GM23338 (cell line): ENCODE measurements at regions not wholly inside any gene's neighbourhood (a gene's known extent, or its start where the extent isn't known, plus 50 kb on each side); places are given as distances from the start of the nearest gene placed in this dataset.
"Not testable (repeated sequence)": the region's sequence is repeated elsewhere in the genome, so short reads cannot be mapped to it uniquely, and the experiment has no call there.

Experiments used
- ATAC-seq: fragments of 200-7000 bp; cut with Tn5 transposase; 3 replicates; pipeline ENCODE4 v1.9.1; 2020
- DNase-seq: peaks from one replicate; pipeline ENCODE4 v3.0.0-alpha.2; 2015; ENCODE audit warnings: low spot score
- H2AFZ ChIP-seq: fragments of 200-600 bp; sonication (generic); 2 replicates; pipeline ENCODE4 v1.8.0; 2016; ENCODE audit warnings: antibody characterized with exemption, mild to moderate bottlenecking, moderate library complexity
- H3F3A ChIP-seq: fragments of 200-600 bp; sonication (generic); replicated peaks from 2 replicates; pipeline ENCODE4 v1.8.0; 2017; ENCODE audit warnings: antibody characterized with exemption, mixed run types, low read depth
- H3K27ac ChIP-seq: fragments of 200-600 bp; sonication (generic); 2 replicates; pipeline ENCODE4 v1.6.1; 2016; ENCODE audit warnings: low read depth
- H3K27me3 ChIP-seq: fragments of 200-600 bp; sonication (generic); 2 replicates; pipeline ENCODE4 v1.8.0; 2016; ENCODE audit warnings: mild to moderate bottlenecking, mixed run types, moderate library complexity; ENCODE audit not compliant: insufficient read depth
- H3K36me3 ChIP-seq: fragments of 200-600 bp; sonication (generic); 2 replicates; pipeline ENCODE4 v1.8.0; 2016; ENCODE audit warnings: mild to moderate bottlenecking; ENCODE audit not compliant: insufficient read depth
- H3K4me1 ChIP-seq: fragments of 200-600 bp; sonication (generic); 2 replicates; pipeline ENCODE4 v1.8.0; 2016; ENCODE audit warnings: mild to moderate bottlenecking, moderate library complexity; ENCODE audit not compliant: insufficient read depth
- H3K4me2 ChIP-seq: fragments of 200-600 bp; sonication (generic); 2 replicates; pipeline ENCODE4 v1.7.1; 2017; ENCODE audit warnings: mixed run types
- H3K4me3 ChIP-seq: fragments of 200-600 bp; sonication (generic); 2 replicates; pipeline ENCODE4 v1.6.1; 2016; ENCODE audit warnings: mixed run types
- H3K79me2 ChIP-seq: fragments of 200-600 bp; sonication (generic); replicated peaks from 2 replicates; pipeline ENCODE4 v1.8.0; 2017; ENCODE audit warnings: mild to moderate bottlenecking; ENCODE audit not compliant: insufficient read depth
- H3K9me2 ChIP-seq: fragments of 200-600 bp; sonication (generic); 2 replicates; pipeline ENCODE4 v1.8.0; 2017; ENCODE audit not compliant: insufficient read depth
- H4K20me1 ChIP-seq: fragments of 200-600 bp; sonication (generic); replicated peaks from 2 replicates; pipeline ENCODE4 v1.8.0; 2017; ENCODE audit warnings: mild to moderate bottlenecking; ENCODE audit not compliant: insufficient read depth
- H3K27ac Mint-ChIP-seq: 2 replicates; pipeline ENCODE4 v1.8.0; 2020; ENCODE audit warnings: inconsistent platforms, mild to moderate bottlenecking, moderate library complexity, mixed read lengths
- H3K27me3 Mint-ChIP-seq: 3 replicates; pipeline ENCODE4 v1.8.0; 2022; ENCODE audit warnings: low read depth, mild to moderate bottlenecking, moderate library complexity, mixed read lengths, inconsistent platforms; ENCODE audit not compliant: insufficient read depth, poor library complexity
- H3K36me3 Mint-ChIP-seq: 3 replicates; pipeline ENCODE4 v1.8.0; 2021; ENCODE audit warnings: low read depth, mild to moderate bottlenecking, inconsistent platforms, moderate library complexity, mixed read lengths
- H3K4me1 Mint-ChIP-seq: 3 replicates; pipeline ENCODE4 v1.8.0; 2020; ENCODE audit warnings: mild to moderate bottlenecking, inconsistent platforms, mixed read lengths
- H3K4me3 Mint-ChIP-seq: 3 replicates; pipeline ENCODE4 v1.8.0; 2021; ENCODE audit warnings: moderate library complexity, mild to moderate bottlenecking, inconsistent platforms, mixed read lengths
- H3K9me3 Mint-ChIP-seq: 3 replicates; pipeline ENCODE4 v1.8.0; 2020; ENCODE audit warnings: moderate library complexity, mild to moderate bottlenecking, inconsistent platforms, mixed read lengths
- ETS1 ChIP-seq: IDR thresholded peaks from 2 replicates; pipeline ENCODE4 v1.6.1; 2016; ENCODE audit warnings: antibody characterized with exemption
- EZH2 ChIP-seq: fragments of 200-600 bp; sonication (generic); IDR thresholded peaks from one replicate; pipeline ENCODE4 v1.8.0; 2017; ENCODE audit warnings: antibody characterized with exemption, mild to moderate bottlenecking, low read depth; ENCODE audit not compliant: unreplicated experiment
- NANOG ChIP-seq: IDR thresholded peaks from 2 replicates; pipeline ENCODE4 v1.6.1; 2016; ENCODE audit warnings: antibody characterized with exemption, borderline replicate concordance
- POLR2AphosphoS5 ChIP-seq: IDR thresholded peaks from 2 replicates; pipeline ENCODE4 v1.6.1; 2016; ENCODE audit warnings: antibody characterized with exemption, low read depth
- ZNF114 ChIP-seq: fragments of 250-450 bp; sonication (Bioruptor Pico); IDR thresholded peaks from 2 replicates; pipeline ENCODE4 v1.5.0; 2020; ENCODE audit warnings: mild to moderate bottlenecking, moderate library complexity

DNA sequence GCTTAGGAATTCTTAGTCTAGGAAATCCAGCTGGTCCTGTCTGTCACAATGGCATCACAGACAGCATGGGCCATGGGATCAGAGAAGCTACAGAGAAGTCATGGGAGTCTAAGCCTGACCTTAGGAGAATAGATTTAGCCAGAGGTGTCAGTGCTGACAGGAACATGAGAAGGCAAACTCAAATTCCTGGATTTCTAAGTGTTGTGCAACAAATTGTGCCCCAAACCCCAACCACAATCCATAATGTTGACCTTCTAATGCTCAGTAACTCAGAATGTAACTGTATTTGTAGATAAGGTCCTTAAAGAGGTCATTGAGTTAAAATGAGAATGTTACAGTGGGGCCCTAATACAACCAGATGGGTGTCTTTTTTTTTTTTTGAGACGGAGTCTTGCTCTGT, 95.9 kb upstream of the RHOBTB1 start:
- peaks cover 3% of the 10 kb centered on the region; the same call in 1 of the 2 replicates for H3K9me2 ChIP-seq
- H3F3A ChIP-seq, result no peaks in the 10 kb centered on the region
- H3K27ac Mint-ChIP-seq, result no peak overlapping the region
- H3K4me3 ChIP-seq, result no peak overlapping the region
- H3K4me1 Mint-ChIP-seq, result peaks cover 21% of the 10 kb centered on the region
- no peak overlapping the region for H3K4me3 Mint-ChIP-seq
- H3K36me3 Mint-ChIP-seq, result peaks cover 17% of the 10 kb centered on the region
- H3K9me3 Mint-ChIP-seq, result peaks cover 21% of the 10 kb centered on the region
- DNase-seq, result no peak
- no peaks in the 10 kb centered on the region for H3K27me3 ChIP-seq
- no peak overlapping the region for H2AFZ ChIP-seq
- H3K27ac ChIP-seq, result no peak overlapping the region
- H3K27me3 Mint-ChIP-seq, result peaks cover 2% of the 10 kb centered on the region
- ATAC-seq, result no peak
- no peaks in the 10 kb centered on the region for H3K36me3 ChIP-seq
- no peak overlapping the region for H3K4me2 ChIP-seq
- no peak for TF ChIP-seq ZNF114 (CRISPR knock-in tag)
- TF ChIP-seq POLR2AphosphoS5, result no peak
- no peak for TF ChIP-seq NANOG
- TF ChIP-seq ETS1, result no peak
- TF ChIP-seq EZH2, result no peak
- no peaks in the 10 kb centered on the region for H3K79me2 ChIP-seq
- peaks cover 14% of the 10 kb centered on the region for H3K4me1 ChIP-seq
- no peaks in the 10 kb centered on the region for H4K20me1 ChIP-seq

GRCh38 chr10:61037261-61037830, 93.4 kb upstream of the RHOBTB1 start:
- H3K36me3 ChIP-seq, H3K79me2 ChIP-seq, H3K4me3 ChIP-seq, ATAC-seq, H3K4me1 ChIP-seq, H4K20me1 ChIP-seq, H2AFZ ChIP-seq, H3K9me2 ChIP-seq, H3F3A ChIP-seq, H3K4me3 Mint-ChIP-seq, H3K4me2 ChIP-seq, DNase-seq, H3K27me3 Mint-ChIP-seq, H3K27ac Mint-ChIP-seq, H3K27ac ChIP-seq, H3K27me3 ChIP-seq: not testable (repeated sequence)
- H3K36me3 Mint-ChIP-seq, result peaks cover 17% of the 10 kb centered on the region
- H3K9me3 Mint-ChIP-seq, result peaks cover 21% of the 10 kb centered on the region
- H3K4me1 Mint-ChIP-seq, result peaks cover 21% of the 10 kb centered on the region

DNA sequence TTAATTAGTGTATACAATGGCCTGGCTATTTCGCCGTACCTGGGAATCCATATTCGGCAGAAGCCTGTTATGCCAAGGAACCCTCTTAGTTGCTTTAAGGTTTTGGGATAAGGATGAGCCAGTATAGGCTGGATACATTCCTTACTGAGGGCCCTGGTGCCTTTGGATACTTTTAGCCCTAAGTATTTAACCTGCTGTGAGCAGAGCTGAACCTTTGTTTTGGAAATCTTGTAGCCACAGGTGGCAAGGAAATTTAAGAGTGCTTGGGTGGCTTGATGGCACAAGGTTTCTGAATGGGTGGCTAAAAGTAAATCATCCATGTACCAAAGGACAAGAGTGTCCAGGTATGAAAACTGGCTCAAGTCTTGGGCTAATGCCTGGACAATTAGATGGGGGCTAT, 92.2 kb upstream of the RHOBTB1 start:
- H3K4me2 ChIP-seq, result peak overlapping the region; percentile 45; the same call in 1 of the 2 replicates
- not testable (repeated sequence) for H3K9me2 ChIP-seq, H3K4me3 Mint-ChIP-seq, H2AFZ ChIP-seq, H3K27me3 ChIP-seq, ATAC-seq, H3F3A ChIP-seq, H3K79me2 ChIP-seq, H3K27me3 Mint-ChIP-seq, H3K4me3 ChIP-seq, H3K36me3 ChIP-seq, H3K27ac ChIP-seq, H4K20me1 ChIP-seq, H3K4me1 ChIP-seq
- peak; percentile 41 for DNase-seq
- Mint-ChIP-seq H3K36me3 (peaks cover 14% of the 10 kb centered on the region), H3K9me3 (peaks cover 16% of the 10 kb centered on the region), H3K4me1 (peaks cover 16% of the 10 kb centered on the region), H3K27ac (peak overlapping the region; percentile 66; the same call in 1 of the 2 replicates)
